ENCODE measurements at regions not wholly inside any gene's neighbourhood (a gene's known extent, or its start where the extent isn't known, plus 50 kb on each side); places are given as distances from the start of the nearest gene placed in this dataset.
"Not testable (repeated sequence)": the region's sequence is repeated elsewhere in the genome, so short reads cannot be mapped to it uniquely, and the experiment has no call there.

DNA sequence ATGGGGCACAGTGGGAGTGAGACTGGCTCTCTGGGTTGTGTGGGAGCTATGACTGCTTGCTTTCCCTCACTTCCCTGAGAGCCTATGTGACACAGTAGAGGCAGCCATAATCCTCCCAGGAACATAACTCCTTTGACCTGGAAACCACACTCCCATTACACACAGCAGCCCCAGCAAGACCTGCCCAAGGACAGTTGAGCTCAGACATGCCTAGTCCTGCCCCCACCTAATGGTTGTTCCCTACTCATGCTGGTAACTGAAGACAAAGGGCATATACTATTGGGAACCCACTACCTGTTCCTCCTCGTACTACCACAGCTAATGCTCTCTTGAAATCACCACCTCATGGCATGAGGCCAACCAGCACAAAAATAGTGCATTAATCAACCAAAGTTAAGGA is 550.4 kb upstream of the ARPP21 start:
- H3K36me3 ChIP-seq (ENCODE audit: control insufficient read depth, insufficient read depth, low read length): no peaks in the 10 kb centered on the region
- DNase-seq (ENCODE audit: low read depth): no peak
- H3K4me3 ChIP-seq (ENCODE audit: low read depth, low read length): no peak overlapping the region
- TF ChIP-seq, protein P1, sequence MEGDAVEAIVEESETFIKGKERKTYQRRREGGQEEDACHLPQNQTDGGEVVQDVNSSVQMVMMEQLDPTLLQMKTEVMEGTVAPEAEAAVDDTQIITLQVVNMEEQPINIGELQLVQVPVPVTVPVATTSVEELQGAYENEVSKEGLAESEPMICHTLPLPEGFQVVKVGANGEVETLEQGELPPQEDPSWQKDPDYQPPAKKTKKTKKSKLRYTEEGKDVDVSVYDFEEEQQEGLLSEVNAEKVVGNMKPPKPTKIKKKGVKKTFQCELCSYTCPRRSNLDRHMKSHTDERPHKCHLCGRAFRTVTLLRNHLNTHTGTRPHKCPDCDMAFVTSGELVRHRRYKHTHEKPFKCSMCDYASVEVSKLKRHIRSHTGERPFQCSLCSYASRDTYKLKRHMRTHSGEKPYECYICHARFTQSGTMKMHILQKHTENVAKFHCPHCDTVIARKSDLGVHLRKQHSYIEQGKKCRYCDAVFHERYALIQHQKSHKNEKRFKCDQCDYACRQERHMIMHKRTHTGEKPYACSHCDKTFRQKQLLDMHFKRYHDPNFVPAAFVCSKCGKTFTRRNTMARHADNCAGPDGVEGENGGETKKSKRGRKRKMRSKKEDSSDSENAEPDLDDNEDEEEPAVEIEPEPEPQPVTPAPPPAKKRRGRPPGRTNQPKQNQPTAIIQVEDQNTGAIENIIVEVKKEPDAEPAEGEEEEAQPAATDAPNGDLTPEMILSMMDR (IDR thresholded peaks at IDR 0.05; ENCODE audit: insufficient read depth, low read length, poor library complexity, severe bottlenecking): no peak
- no peaks in the 10 kb centered on the region for H3K27me3 ChIP-seq (ENCODE audit: control insufficient read depth, insufficient read depth, low read length)

GRCh38 chr3:35114686-35115085 is 524.6 kb upstream of the ARPP21 start:
- Histone ChIP-seq H3K27me3 (ENCODE audit: control insufficient read depth, insufficient read depth, low read length) (no peaks in the 10 kb centered on the region), H3K4me3 (ENCODE audit: low read depth, low read length) (no peak overlapping the region), H3K36me3 (ENCODE audit: control insufficient read depth, insufficient read depth, low read length) (no peaks in the 10 kb centered on the region)
- no peak for DNase-seq (ENCODE audit: low read depth)
- TF ChIP-seq, protein P1 (IDR thresholded peaks at IDR 0.05; ENCODE audit: insufficient read depth, low read length, poor library complexity, severe bottlenecking): no peak

GRCh38 chr3:35120026-35120425 is 519.3 kb upstream of the ARPP21 start:
- TF ChIP-seq, protein P1 (IDR thresholded peaks at IDR 0.05; ENCODE audit: insufficient read depth, low read length, poor library complexity, severe bottlenecking): no peak
- no peak for DNase-seq (ENCODE audit: low read depth)

GRCh38 chr3:35137612-35138011 is 501.7 kb upstream of the ARPP21 start:
- TF ChIP-seq, protein P1 (IDR thresholded peaks at IDR 0.05; ENCODE audit: insufficient read depth, low read length, poor library complexity, severe bottlenecking): no peak
- no peak for DNase-seq (ENCODE audit: low read depth)
- no peaks in the 10 kb centered on the region for H3K36me3 ChIP-seq (ENCODE audit: control insufficient read depth, insufficient read depth, low read length)
- H3K4me3 ChIP-seq (ENCODE audit: low read depth, low read length): no peak overlapping the region
- no peaks in the 10 kb centered on the region for H3K27me3 ChIP-seq (ENCODE audit: control insufficient read depth, insufficient read depth, low read length)

More at GRCh38 chr3:35120026-35120425, 519.3 kb upstream of the ARPP21 start:
- Histone ChIP-seq H3K27me3 (ENCODE audit: control insufficient read depth, insufficient read depth, low read length) (no peaks in the 10 kb centered on the region), H3K36me3 (ENCODE audit: control insufficient read depth, insufficient read depth, low read length) (no peaks in the 10 kb centered on the region), H3K4me3 (ENCODE audit: low read depth, low read length) (no peak overlapping the region)

DNA sequence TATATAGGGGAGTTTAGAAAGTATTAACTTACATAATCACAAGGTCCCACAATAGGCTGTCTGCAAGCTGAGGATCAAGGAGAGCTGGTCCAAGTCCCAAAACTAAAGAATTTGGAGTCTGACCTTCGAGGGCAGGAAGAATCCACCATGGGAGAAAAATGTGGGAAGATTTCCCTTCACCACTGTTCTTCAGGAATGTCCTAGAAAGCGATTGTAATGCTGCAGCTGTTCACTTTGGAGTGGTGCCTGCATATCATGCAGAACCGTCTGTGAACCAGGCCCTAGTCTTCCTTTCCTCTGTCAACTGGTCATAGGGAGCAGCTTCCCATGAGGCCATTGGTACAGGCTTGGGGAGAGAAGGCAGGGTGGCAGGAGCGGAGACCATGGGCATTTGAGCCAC is 497.9 kb upstream of the ARPP21 start:
- H3K4me3 ChIP-seq (ENCODE audit: low read depth, low read length): no peak overlapping the region
- DNase-seq (ENCODE audit: low read depth): no peak
- TF ChIP-seq, protein P1 (IDR thresholded peaks at IDR 0.05; ENCODE audit: insufficient read depth, low read length, poor library complexity, severe bottlenecking): no peak
- H3K27me3 ChIP-seq (ENCODE audit: control insufficient read depth, insufficient read depth, low read length): no peaks in the 10 kb centered on the region
- no peaks in the 10 kb centered on the region for H3K36me3 ChIP-seq (ENCODE audit: control insufficient read depth, insufficient read depth, low read length)

DNA sequence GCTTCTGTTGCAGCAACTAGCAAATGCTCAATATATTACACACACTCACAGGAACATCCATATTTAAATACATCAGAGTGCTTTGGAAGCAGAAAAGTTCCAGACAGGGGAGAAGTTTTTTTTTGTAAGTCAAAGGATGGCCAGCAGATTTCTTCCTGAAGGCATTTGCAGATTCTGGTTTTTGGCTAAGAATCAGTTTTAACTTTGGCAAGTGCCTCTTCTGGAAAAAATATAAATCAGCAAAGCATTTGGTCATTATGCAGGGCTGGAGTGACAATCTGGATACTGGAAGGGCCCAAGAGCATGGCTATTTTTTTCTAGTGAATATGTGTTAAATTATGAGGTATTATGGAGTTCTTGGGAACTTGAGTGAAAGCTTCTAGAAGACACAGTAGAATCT is 495.3 kb upstream of the ARPP21 start:
- no peak for DNase-seq (ENCODE audit: low read depth)
- Histone ChIP-seq H3K4me3 (ENCODE audit: low read depth, low read length) (no peak overlapping the region), H3K36me3 (ENCODE audit: control insufficient read depth, insufficient read depth, low read length) (no peaks in the 10 kb centered on the region), H3K27me3 (ENCODE audit: control insufficient read depth, insufficient read depth, low read length) (no peaks in the 10 kb centered on the region)
- TF ChIP-seq, protein P1 (IDR thresholded peaks at IDR 0.05; ENCODE audit: insufficient read depth, low read length, poor library complexity, severe bottlenecking): no peak

- not testable (repeated sequence) for H3K36me3 ChIP-seq (ENCODE audit: control insufficient read depth, insufficient read depth, low read length); H3K4me3 ChIP-seq (ENCODE audit: low read depth, low read length); H3K27me3 ChIP-seq (ENCODE audit: control insufficient read depth, insufficient read depth, low read length); DNase-seq (ENCODE audit: low read depth)
Measured at GRCh38 chr3:35146256-35147035, 492.9 kb upstream of the ARPP21 start.
